ENCODE measurements at regions not wholly inside any gene's neighbourhood (a gene's known extent, or its start where the extent isn't known, plus 50 kb on each side); places are given as distances from the start of the nearest gene placed in this dataset.
A peak's percentile ranks its signal among the peaks of the same experiment; 100 is the strongest.

- H3K27ac ChIP-seq = peak overlapping the region; percentile 76
- TF ChIP-seq CTCF (conservative IDR thresholded peaks at IDR 0.05) (no peak), ZFX (IDR thresholded peaks at IDR 0.05) (no peak)
These were observed 129.8 kb downstream of the FAM53A start for GRCh38 chr4:1554246-1554875.

GRCh38 chr4:1553365-1553764 lies 130.7 kb downstream of the FAM53A start:
- TF ChIP-seq CTCF (conservative IDR thresholded peaks at IDR 0.05) (no peak), ZFX (IDR thresholded peaks at IDR 0.05) (no peak)
- H3K27ac ChIP-seq = no peak overlapping the region; the same call in 1 of the 2 replicates

- H3K27ac ChIP-seq = no peak overlapping the region
- no peak for TF ChIP-seq ZFX (IDR thresholded peaks at IDR 0.05)
- TF ChIP-seq CTCF (conservative IDR thresholded peaks at IDR 0.05) = no peak
These were observed 131.7 kb downstream of the FAM53A start for GRCh38 chr4:1552451-1552850.

- H3K27ac ChIP-seq = no peak overlapping the region
- TF ChIP-seq CTCF (conservative IDR thresholded peaks at IDR 0.05) (no peak), ZFX (IDR thresholded peaks at IDR 0.05) (no peak)
These were observed 132.9 kb downstream of the FAM53A start for GRCh38 chr4:1551211-1551610.

GRCh38 chr4:1550122-1551070 lies 133.7 kb downstream of the FAM53A start:
- TF ChIP-seq ZFX (IDR thresholded peaks at IDR 0.05) = no peak
- no peak for TF ChIP-seq CTCF (conservative IDR thresholded peaks at IDR 0.05)

GRCh38 chr4:1549638-1550035 lies 134.5 kb downstream of the FAM53A start:
- no peak overlapping the region for H3K27ac ChIP-seq
- TF ChIP-seq ZFX (IDR thresholded peaks at IDR 0.05) (no peak), CTCF (conservative IDR thresholded peaks at IDR 0.05) (no peak)

More at GRCh38 chr4:1550122-1551070, 133.7 kb downstream of the FAM53A start:
- no peak overlapping the region for H3K27ac ChIP-seq

Data from C4-2B (cell line).